Karpas-422 (cell line): ENCODE measurements at regions not wholly inside any gene's neighbourhood (a gene's known extent, or its start where the extent isn't known, plus 50 kb on each side); places are given as distances from the start of the nearest gene placed in this dataset.

Experiments used
- DNase-seq: peaks from one replicate; pipeline ENCODE4 v3.0.0-alpha.2; 2015
- H2AFZ ChIP-seq: fragments of 200-600 bp; sonication (generic); 2 replicates; pipeline ENCODE4 v1.6.1; 2014; ENCODE audit warnings: antibody characterized with exemption, low read length, mixed read lengths
- H3K27ac ChIP-seq: fragments of 200-600 bp; sonication (generic); 2 replicates; pipeline ENCODE4 v1.5.1; 2014; ENCODE audit warnings: mild to moderate bottlenecking, low read length, moderate library complexity
- H3K27me3 ChIP-seq: fragments of 200-600 bp; sonication (generic); 2 replicates; pipeline ENCODE4 v1.6.1; 2014; ENCODE audit warnings: low read length, mixed read lengths
- H3K36me3 ChIP-seq: fragments of 200-600 bp; sonication (generic); 2 replicates; pipeline ENCODE4 v1.6.1; 2014; ENCODE audit warnings: low read length, mixed read lengths; ENCODE audit not compliant: insufficient read depth
- H3K4me1 ChIP-seq: fragments of 200-600 bp; sonication (generic); 2 replicates; pipeline ENCODE4 v1.6.1; 2014; ENCODE audit warnings: mild to moderate bottlenecking, low read length, mixed read lengths
- H3K4me2 ChIP-seq: fragments of 200-600 bp; sonication (generic); 2 replicates; pipeline ENCODE4 v1.6.1; 2014; ENCODE audit warnings: low read length, low read depth, mild to moderate bottlenecking; ENCODE audit not compliant: poor library complexity, severe bottlenecking
- H3K4me3 ChIP-seq: fragments of 200-600 bp; sonication (generic); 2 replicates; pipeline ENCODE4 v1.5.1; 2014; ENCODE audit warnings: mild to moderate bottlenecking, antibody characterized with exemption, low read length, mixed read lengths
- H3K79me2 ChIP-seq: fragments of 200-600 bp; sonication (generic); 2 replicates; pipeline ENCODE4 v1.6.1; 2014; ENCODE audit warnings: mild to moderate bottlenecking, low read length, mixed read lengths
- H3K9ac ChIP-seq: fragments of 200-600 bp; sonication (generic); 2 replicates; pipeline ENCODE4 v1.6.0; 2014; ENCODE audit warnings: low read length
- H3K9me2 ChIP-seq: fragments of 200-600 bp; sonication (generic), shearing (Covaris generic); replicated peaks from 2 replicates; pipeline ENCODE4 v1.6.0; 2014; ENCODE audit warnings: mild to moderate bottlenecking, low read length, moderate library complexity; ENCODE audit not compliant: insufficient read depth
- H3K9me3 ChIP-seq: fragments of 300-700, 200-600 bp; sonication (generic); 2 replicates; pipeline ENCODE4 v1.6.1; 2014; ENCODE audit warnings: low read length, mixed read lengths
- H4K20me1 ChIP-seq: fragments of 200-600 bp; sonication (generic); 2 replicates; pipeline ENCODE4 v1.6.1; 2014; ENCODE audit warnings: mild to moderate bottlenecking, antibody characterized with exemption, low read length, low read depth; ENCODE audit not compliant: insufficient read depth

GRCh38 chr3:10555263-10555662 lies 49.9 kb upstream of the ATP2B2 start:
- no peak overlapping the region for H3K4me3 ChIP-seq
- peaks cover 15% of the 10 kb centered on the region for H3K4me1 ChIP-seq
- H3K9ac ChIP-seq = no peak overlapping the region
- H3K79me2 ChIP-seq = no peaks in the 10 kb centered on the region
- H3K4me2 ChIP-seq = no peak overlapping the region
- DNase-seq = no peak
- H4K20me1 ChIP-seq = no peaks in the 10 kb centered on the region
- H3K27ac ChIP-seq = no peak overlapping the region
- H3K27me3 ChIP-seq = no peaks in the 10 kb centered on the region
- no peaks in the 10 kb centered on the region for H3K9me2 ChIP-seq
- no peaks in the 10 kb centered on the region for H3K9me3 ChIP-seq
- no peaks in the 10 kb centered on the region for H3K36me3 ChIP-seq
- no peak overlapping the region for H2AFZ ChIP-seq

- Histone ChIP-seq H3K9ac (no peak overlapping the region), H3K9me3 (no peaks in the 10 kb centered on the region), H3K27ac (no peak overlapping the region), H3K27me3 (no peaks in the 10 kb centered on the region), H3K4me2 (no peak overlapping the region), H3K36me3 (no peaks in the 10 kb centered on the region), H3K4me1 (peaks cover 15% of the 10 kb centered on the region), H3K4me3 (no peak overlapping the region), H3K9me2 (no peaks in the 10 kb centered on the region), H4K20me1 (no peaks in the 10 kb centered on the region), H2AFZ (no peak overlapping the region), H3K79me2 (no peaks in the 10 kb centered on the region)
- DNase-seq = no peak
Observed at GRCh38 chr3:10556312-10556711, 50.9 kb upstream of the ATP2B2 start.

- Histone ChIP-seq H3K9ac (no peak overlapping the region), H4K20me1 (no peaks in the 10 kb centered on the region), H3K4me2 (no peak overlapping the region), H3K9me2 (no peaks in the 10 kb centered on the region), H2AFZ (no peak overlapping the region), H3K9me3 (no peaks in the 10 kb centered on the region), H3K4me3 (no peak overlapping the region), H3K4me1 (peaks cover 9% of the 10 kb centered on the region), H3K79me2 (no peaks in the 10 kb centered on the region), H3K27me3 (peaks cover 4% of the 10 kb centered on the region; the same call in 1 of the 2 replicates), H3K27ac (no peak overlapping the region), H3K36me3 (no peaks in the 10 kb centered on the region)
- no peak for DNase-seq
Observed at GRCh38 chr3:10557250-10557649, 51.9 kb upstream of the ATP2B2 start.

- Histone ChIP-seq H3K9me2 (no peaks in the 10 kb centered on the region), H3K79me2 (no peaks in the 10 kb centered on the region), H3K4me3 (no peak overlapping the region), H3K9ac (no peak overlapping the region), H2AFZ (no peak overlapping the region), H3K27ac (no peak overlapping the region), H3K27me3 (peaks cover 8% of the 10 kb centered on the region; the same call in 1 of the 2 replicates), H4K20me1 (no peaks in the 10 kb centered on the region), H3K4me1 (peaks cover 6% of the 10 kb centered on the region), H3K36me3 (no peaks in the 10 kb centered on the region), H3K9me3 (no peaks in the 10 kb centered on the region), H3K4me2 (no peak overlapping the region)
- no peak for DNase-seq
Observed at GRCh38 chr3:10557781-10558373, 52.5 kb upstream of the ATP2B2 start.

GRCh38 chr3:10558736-10559135 lies 53.4 kb upstream of the ATP2B2 start:
- peaks cover 15% of the 10 kb centered on the region for H3K4me1 ChIP-seq
- no peaks in the 10 kb centered on the region for H3K79me2 ChIP-seq
- H3K36me3 ChIP-seq = no peaks in the 10 kb centered on the region
- H3K9me3 ChIP-seq = no peaks in the 10 kb centered on the region
- no peak overlapping the region for H3K9ac ChIP-seq
- no peak overlapping the region for H3K4me3 ChIP-seq
- no peaks in the 10 kb centered on the region for H4K20me1 ChIP-seq
- no peaks in the 10 kb centered on the region for H3K9me2 ChIP-seq
- no peak overlapping the region for H2AFZ ChIP-seq
- H3K27ac ChIP-seq = no peak overlapping the region
- peaks cover 8% of the 10 kb centered on the region; the same call in 1 of the 2 replicates for H3K27me3 ChIP-seq
- no peak for DNase-seq
- H3K4me2 ChIP-seq = no peak overlapping the region

GRCh38 chr3:10560060-10560861 lies 54.9 kb upstream of the ATP2B2 start:
- H3K9me3 ChIP-seq = no peaks in the 10 kb centered on the region
- H3K4me2 ChIP-seq = no peak overlapping the region
- peaks cover 8% of the 10 kb centered on the region; the same call in 1 of the 2 replicates for H3K27me3 ChIP-seq
- H3K4me1 ChIP-seq = peaks cover 17% of the 10 kb centered on the region
- H3K36me3 ChIP-seq = no peaks in the 10 kb centered on the region
- no peaks in the 10 kb centered on the region for H4K20me1 ChIP-seq
- no peak overlapping the region for H3K4me3 ChIP-seq
- DNase-seq = no peak
- no peak overlapping the region for H3K9ac ChIP-seq
- no peaks in the 10 kb centered on the region for H3K79me2 ChIP-seq
- H2AFZ ChIP-seq = no peak overlapping the region
- no peaks in the 10 kb centered on the region for H3K9me2 ChIP-seq
- no peak overlapping the region for H3K27ac ChIP-seq

GRCh38 chr3:10561162-10561945 lies 56.0 kb upstream of the ATP2B2 start:
- Histone ChIP-seq H3K27ac (no peak overlapping the region), H3K36me3 (no peaks in the 10 kb centered on the region), H3K79me2 (no peaks in the 10 kb centered on the region), H2AFZ (no peak overlapping the region), H4K20me1 (no peaks in the 10 kb centered on the region), H3K9me3 (no peaks in the 10 kb centered on the region), H3K9ac (no peak overlapping the region), H3K4me3 (no peak overlapping the region), H3K9me2 (no peaks in the 10 kb centered on the region), H3K4me1 (peaks cover 13% of the 10 kb centered on the region), H3K4me2 (no peak overlapping the region), H3K27me3 (peaks cover 8% of the 10 kb centered on the region; the same call in 1 of the 2 replicates)
- DNase-seq = no peak

GRCh38 chr3:10561946-10562560 lies 56.7 kb upstream of the ATP2B2 start:
- Histone ChIP-seq H3K4me1 (peaks cover 12% of the 10 kb centered on the region), H3K27ac (no peak overlapping the region), H3K4me2 (no peak overlapping the region), H3K4me3 (no peak overlapping the region), H2AFZ (no peak overlapping the region), H3K27me3 (peaks cover 8% of the 10 kb centered on the region; the same call in 1 of the 2 replicates), H4K20me1 (no peaks in the 10 kb centered on the region), H3K9me3 (no peaks in the 10 kb centered on the region), H3K9ac (no peak overlapping the region), H3K36me3 (no peaks in the 10 kb centered on the region), H3K79me2 (no peaks in the 10 kb centered on the region), H3K9me2 (no peaks in the 10 kb centered on the region)
- no peak for DNase-seq
